Activated B cell treated with CpG ODN at 0.5 μM for 24 hours (primary cell): ENCODE measurements at regions not wholly inside any gene's neighbourhood (a gene's known extent, or its start where the extent isn't known, plus 50 kb on each side); places are given as distances from the start of the nearest gene placed in this dataset.

Experiments
- ATAC-seq: fragments of 200-7000 bp; cut with Tn5 transposase; one replicate; pipeline ENCODE4 v1.10.0; 2021; ENCODE audit warnings: low read depth, mild to moderate bottlenecking, moderate library complexity
- CTCF ChIA-PET: fragments of 350-600 bp; sonication (Branson Sonifier 250); formaldehyde crosslinking; loops from one replicate; lab custom pipeline; 2021; ENCODE audit warnings: antibody characterized with exemption; lab: Charles Lee
- POLR2A ChIA-PET: fragments of 350-600 bp; sonication (Branson Sonifier 250); formaldehyde crosslinking; loops from one replicate; lab custom pipeline; 2021; ENCODE audit warnings: antibody characterized with exemption; lab: Charles Lee
- DNase-seq: peaks from one replicate; pipeline ENCODE4 v3.0.0; 2022
- H3K27ac Mint-ChIP-seq: one replicate; pipeline ENCODE4 v1.8.0; 2020; ENCODE audit warnings: mixed read lengths
- H3K27me3 Mint-ChIP-seq: one replicate; pipeline ENCODE4 v1.8.0; 2021; ENCODE audit warnings: mixed read lengths
- H3K36me3 Mint-ChIP-seq: one replicate; pipeline ENCODE4 v1.8.0; 2021; ENCODE audit warnings: low read depth, mixed read lengths
- H3K4me1 Mint-ChIP-seq: one replicate; pipeline ENCODE4 v1.8.0; 2021; ENCODE audit warnings: mixed read lengths
- H3K4me3 Mint-ChIP-seq: one replicate; pipeline ENCODE4 v1.8.0; 2020; ENCODE audit warnings: mild to moderate bottlenecking, mixed read lengths
- H3K9me3 Mint-ChIP-seq: one replicate; pipeline ENCODE4 v1.8.0; 2020; ENCODE audit warnings: mixed read lengths
- intact Hi-C: fragments of 100-400 bp; cut with micrococcal nuclease; formaldehyde crosslinking; loops from one replicate; pipeline ENCODE4 v1.15.1; 2024
- TF ChIP-seq, protein P1 (sequence below): fragments of 200-600 bp; IDR thresholded peaks from one replicate; pipeline ENCODE4 v1.8.0; 2022; ENCODE audit warnings: antibody characterized with exemption, mild to moderate bottlenecking

DNA sequence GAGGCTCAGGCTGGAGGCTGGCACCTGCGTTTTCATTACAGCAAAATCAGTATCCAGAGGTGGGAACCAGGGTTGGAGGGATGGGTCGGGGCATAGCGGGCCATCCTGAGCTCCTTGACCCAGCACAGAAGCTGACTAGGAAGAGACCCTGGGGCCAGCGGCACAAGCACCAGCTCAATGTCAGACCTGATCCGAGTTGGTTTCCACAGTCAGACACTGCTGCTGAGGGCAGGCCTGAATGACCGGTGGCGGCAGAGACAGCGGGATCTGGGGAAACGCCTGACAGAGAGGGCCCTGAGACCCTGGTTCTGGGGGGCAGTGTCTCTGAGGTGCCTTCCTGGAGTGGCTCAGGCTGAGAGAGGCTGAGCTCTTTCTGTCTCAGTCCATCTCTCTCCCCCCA is 162.0 kb upstream of the C1orf174 start:
- DNase-seq (no peak), ATAC-seq (no peak)
- Mint-ChIP-seq H3K27me3 (no peaks in the 10 kb centered on the region), H3K9me3 (no peaks in the 10 kb centered on the region), H3K4me3 (no peak overlapping the region), H3K4me1 (no peaks in the 10 kb centered on the region), H3K27ac (no peak overlapping the region), H3K36me3 (no peaks in the 10 kb centered on the region)
- TF ChIP-seq, protein P1, sequence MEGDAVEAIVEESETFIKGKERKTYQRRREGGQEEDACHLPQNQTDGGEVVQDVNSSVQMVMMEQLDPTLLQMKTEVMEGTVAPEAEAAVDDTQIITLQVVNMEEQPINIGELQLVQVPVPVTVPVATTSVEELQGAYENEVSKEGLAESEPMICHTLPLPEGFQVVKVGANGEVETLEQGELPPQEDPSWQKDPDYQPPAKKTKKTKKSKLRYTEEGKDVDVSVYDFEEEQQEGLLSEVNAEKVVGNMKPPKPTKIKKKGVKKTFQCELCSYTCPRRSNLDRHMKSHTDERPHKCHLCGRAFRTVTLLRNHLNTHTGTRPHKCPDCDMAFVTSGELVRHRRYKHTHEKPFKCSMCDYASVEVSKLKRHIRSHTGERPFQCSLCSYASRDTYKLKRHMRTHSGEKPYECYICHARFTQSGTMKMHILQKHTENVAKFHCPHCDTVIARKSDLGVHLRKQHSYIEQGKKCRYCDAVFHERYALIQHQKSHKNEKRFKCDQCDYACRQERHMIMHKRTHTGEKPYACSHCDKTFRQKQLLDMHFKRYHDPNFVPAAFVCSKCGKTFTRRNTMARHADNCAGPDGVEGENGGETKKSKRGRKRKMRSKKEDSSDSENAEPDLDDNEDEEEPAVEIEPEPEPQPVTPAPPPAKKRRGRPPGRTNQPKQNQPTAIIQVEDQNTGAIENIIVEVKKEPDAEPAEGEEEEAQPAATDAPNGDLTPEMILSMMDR, result no peak
- ChIA-PET POLR2A (no interaction called here), CTCF (no interaction called here)
- intact Hi-C loops, result loop anchor here (5.0 kb wide), 1 partner anchor 150 kb away; no protein-coding TSS in a partner anchor

DNA sequence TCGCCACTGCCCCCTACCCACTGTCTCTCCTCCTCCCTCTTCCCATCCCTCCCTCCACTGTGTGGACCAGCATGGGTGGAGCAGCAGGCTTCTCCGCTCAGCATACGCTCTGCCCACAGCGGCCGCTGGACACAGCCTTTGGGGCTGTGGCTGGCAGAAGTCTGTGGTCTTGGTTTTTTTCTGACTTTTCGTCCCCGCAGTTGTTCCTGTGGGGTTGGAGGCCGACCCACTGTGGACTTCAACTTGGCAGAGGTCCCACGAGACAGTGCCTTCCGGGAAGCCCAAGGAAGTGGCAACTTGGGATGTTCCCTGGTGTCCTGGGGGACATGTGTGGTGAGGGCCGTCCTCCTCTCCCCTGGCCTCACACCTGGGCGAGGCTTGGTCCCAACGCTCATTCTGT is 162.5 kb upstream of the C1orf174 start:
- Mint-ChIP-seq H3K27ac (no peak overlapping the region), H3K4me3 (no peak overlapping the region), H3K4me1 (no peaks in the 10 kb centered on the region), H3K36me3 (no peaks in the 10 kb centered on the region), H3K27me3 (no peaks in the 10 kb centered on the region), H3K9me3 (no peaks in the 10 kb centered on the region)
- ChIA-PET POLR2A (no interaction called here), CTCF (no interaction called here)
- ATAC-seq (no peak), DNase-seq (no peak)
- intact Hi-C loops, result loop anchor here (5.0 kb wide), 1 partner anchor 150 kb away; no protein-coding TSS in a partner anchor
- TF ChIP-seq, protein P1, result no peak

DNA sequence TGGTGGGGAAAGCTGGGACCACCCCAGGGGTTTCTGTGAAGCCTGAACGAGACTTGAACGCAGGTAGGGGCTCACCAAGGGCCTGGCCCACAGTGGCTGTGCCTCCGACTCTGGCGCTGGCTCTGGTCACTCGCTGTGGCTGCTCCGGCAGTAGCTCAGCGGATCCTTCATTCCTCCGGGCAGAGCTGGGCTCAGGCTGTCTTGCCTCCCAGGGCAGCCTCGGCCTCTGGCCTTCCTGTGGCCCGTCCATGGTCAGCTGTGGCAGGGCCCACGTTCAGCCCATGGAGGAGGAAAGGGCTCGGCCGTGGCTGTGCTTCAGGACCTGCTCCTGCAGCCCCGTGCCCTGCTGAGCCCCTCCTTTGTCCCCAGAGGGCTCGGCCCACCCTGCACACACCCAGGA is 162.9 kb upstream of the C1orf174 start:
- H3K27me3 Mint-ChIP-seq, result no peaks in the 10 kb centered on the region
- CTCF ChIA-PET, result no interaction called here
- intact Hi-C loops, result loop anchor here (5.0 kb wide), 1 partner anchor 151 kb away; no protein-coding TSS in a partner anchor
- POLR2A ChIA-PET, result no interaction called here
- ATAC-seq (no peak), DNase-seq (peak; percentile 9)
- no peaks in the 10 kb centered on the region for H3K4me1 Mint-ChIP-seq
- no peaks in the 10 kb centered on the region for H3K36me3 Mint-ChIP-seq
- no peak overlapping the region for H3K4me3 Mint-ChIP-seq
- H3K27ac Mint-ChIP-seq, result no peak overlapping the region
- H3K9me3 Mint-ChIP-seq, result no peaks in the 10 kb centered on the region
- TF ChIP-seq, protein P1, result no peak

DNA sequence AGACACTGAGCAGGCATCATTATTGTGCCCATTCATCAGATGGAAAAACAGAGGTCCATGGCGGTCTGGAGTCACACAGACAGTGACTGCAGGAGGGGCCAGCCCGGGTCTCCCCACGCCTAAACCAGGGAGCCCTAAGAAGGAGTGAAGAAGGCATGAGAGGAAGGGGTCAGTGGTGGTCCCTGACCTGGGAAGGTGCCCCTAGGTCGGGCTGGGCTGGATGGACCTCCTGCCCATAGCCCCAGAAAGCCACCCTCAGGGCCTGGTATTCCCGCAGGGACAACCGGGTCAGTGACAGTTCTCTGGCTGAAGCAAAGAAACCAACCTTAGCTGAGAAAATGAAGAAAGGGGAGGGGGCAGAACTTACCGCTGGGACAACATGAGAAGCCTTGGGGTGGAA is 163.4 kb upstream of the C1orf174 start:
- H3K4me1 Mint-ChIP-seq, result no peaks in the 10 kb centered on the region
- no peak overlapping the region for H3K27ac Mint-ChIP-seq
- no peaks in the 10 kb centered on the region for H3K36me3 Mint-ChIP-seq
- DNase-seq, result peak; percentile 5
- TF ChIP-seq, protein P1, result no peak
- intact Hi-C loops, result loop anchor here (5.0 kb wide), 1 partner anchor 151 kb away; no protein-coding TSS in a partner anchor
- no peaks in the 10 kb centered on the region for H3K9me3 Mint-ChIP-seq
- POLR2A ChIA-PET, result no interaction called here
- CTCF ChIA-PET, result no interaction called here
- H3K4me3 Mint-ChIP-seq, result no peak overlapping the region
- no peaks in the 10 kb centered on the region for H3K27me3 Mint-ChIP-seq
- ATAC-seq, result no peak

DNA sequence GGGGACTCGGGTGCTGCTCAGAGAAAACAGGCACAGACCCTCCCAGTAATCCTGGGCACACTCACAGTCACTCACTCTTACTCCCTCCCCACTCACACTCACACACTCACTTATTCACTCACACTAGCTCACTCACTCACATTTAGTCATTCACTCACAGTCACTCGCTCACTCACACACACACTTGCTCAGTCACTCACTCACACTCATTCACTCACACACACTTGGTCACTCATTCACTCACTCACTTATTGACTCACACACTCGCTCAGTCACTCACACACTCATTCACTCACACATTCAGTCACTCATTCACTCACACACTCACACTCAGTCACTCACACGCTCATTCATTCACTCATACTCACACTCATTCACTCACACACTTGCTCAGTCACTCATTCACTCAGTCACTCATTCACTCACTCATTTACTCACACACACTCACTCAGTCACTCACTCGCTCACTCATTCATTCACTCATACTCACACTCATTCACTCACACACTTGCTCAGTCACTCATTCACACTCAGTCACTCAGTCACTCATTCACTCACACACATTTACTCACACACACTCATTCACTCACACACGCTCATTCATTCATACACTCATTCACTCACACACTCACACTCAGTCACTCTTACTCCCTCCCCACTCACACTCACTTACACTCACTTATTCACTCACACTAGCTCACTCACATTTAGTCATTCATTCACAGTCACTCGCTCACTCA is 164.2 kb upstream of the C1orf174 start:
- Mint-ChIP-seq H3K9me3 (no peaks in the 10 kb centered on the region), H3K36me3 (no peaks in the 10 kb centered on the region), H3K27me3 (no peaks in the 10 kb centered on the region), H3K4me1 (no peaks in the 10 kb centered on the region), H3K27ac (no peak overlapping the region), H3K4me3 (no peak overlapping the region)
- intact Hi-C loops, result loop anchor here (5.0 kb wide), 1 partner anchor 152 kb away; no protein-coding TSS in a partner anchor
- ChIA-PET CTCF (no interaction called here), POLR2A (no interaction called here)
- TF ChIP-seq, protein P1, result no peak
- ATAC-seq, result no peak
- DNase-seq, result peak; percentile 0
